ENCODE measurements at regions not wholly inside any gene's neighbourhood (a gene's known extent, or its start where the extent isn't known, plus 50 kb on each side); places are given as distances from the start of the nearest gene placed in this dataset.

DNA sequence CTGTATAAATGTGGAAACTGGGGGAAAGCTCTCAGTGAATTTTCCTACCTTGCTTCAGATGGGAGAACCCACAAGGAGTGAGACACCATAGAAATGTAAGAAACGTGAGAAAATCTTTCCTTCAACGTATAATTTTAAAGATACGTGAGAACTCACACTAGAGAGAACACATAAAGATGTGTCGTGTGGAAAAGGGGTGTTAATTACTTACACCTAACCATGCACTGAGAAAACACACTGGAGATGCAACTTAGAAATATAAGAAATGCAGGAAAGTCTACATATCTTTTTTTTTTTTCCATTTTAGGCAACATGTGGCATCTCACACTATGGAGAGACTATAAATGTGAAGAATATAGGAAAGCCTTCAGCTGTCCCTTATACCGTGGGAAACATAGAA, 352.9 kb upstream of the NETO1 start:
- TF ChIP-seq POLR2AphosphoS5 (IDR thresholded peaks at IDR 0.05), result no peak
- TF ChIP-seq, protein P1, sequence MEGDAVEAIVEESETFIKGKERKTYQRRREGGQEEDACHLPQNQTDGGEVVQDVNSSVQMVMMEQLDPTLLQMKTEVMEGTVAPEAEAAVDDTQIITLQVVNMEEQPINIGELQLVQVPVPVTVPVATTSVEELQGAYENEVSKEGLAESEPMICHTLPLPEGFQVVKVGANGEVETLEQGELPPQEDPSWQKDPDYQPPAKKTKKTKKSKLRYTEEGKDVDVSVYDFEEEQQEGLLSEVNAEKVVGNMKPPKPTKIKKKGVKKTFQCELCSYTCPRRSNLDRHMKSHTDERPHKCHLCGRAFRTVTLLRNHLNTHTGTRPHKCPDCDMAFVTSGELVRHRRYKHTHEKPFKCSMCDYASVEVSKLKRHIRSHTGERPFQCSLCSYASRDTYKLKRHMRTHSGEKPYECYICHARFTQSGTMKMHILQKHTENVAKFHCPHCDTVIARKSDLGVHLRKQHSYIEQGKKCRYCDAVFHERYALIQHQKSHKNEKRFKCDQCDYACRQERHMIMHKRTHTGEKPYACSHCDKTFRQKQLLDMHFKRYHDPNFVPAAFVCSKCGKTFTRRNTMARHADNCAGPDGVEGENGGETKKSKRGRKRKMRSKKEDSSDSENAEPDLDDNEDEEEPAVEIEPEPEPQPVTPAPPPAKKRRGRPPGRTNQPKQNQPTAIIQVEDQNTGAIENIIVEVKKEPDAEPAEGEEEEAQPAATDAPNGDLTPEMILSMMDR (IDR thresholded peaks at IDR 0.05), result no peak
